OCI-LY3 (cell line): ENCODE measurements at regions not wholly inside any gene's neighbourhood (a gene's known extent, or its start where the extent isn't known, plus 50 kb on each side); places are given as distances from the start of the nearest gene placed in this dataset.

Experiments
- H2AFZ ChIP-seq: fragments of 200-600, 300-600 bp; shearing (Covaris generic); 2 replicates; pipeline ENCODE4 v1.6.0; 2014; ENCODE audit warnings: antibody characterized with exemption, low read depth, low read length
- H3K27ac ChIP-seq: fragments of 200-600, 300-600 bp; sonication (generic); 2 replicates; pipeline ENCODE4 v1.5.1; 2014; ENCODE audit warnings: mild to moderate bottlenecking, low read length, moderate library complexity, mixed read lengths
- H3K27me3 ChIP-seq: fragments of 200-600, 300-600 bp; sonication (generic); 2 replicates; pipeline ENCODE4 v1.6.1; 2014; ENCODE audit warnings: low read depth, low read length, mixed read lengths
- H3K36me3 ChIP-seq: fragments of 200-600, 300-600 bp; sonication (generic); replicated peaks from 2 replicates; pipeline ENCODE3; 2014; ENCODE audit warnings: low read depth, low read length, mixed read lengths
- H3K4me1 ChIP-seq: fragments of 300-600, 200-600 bp; sonication (generic); 2 replicates; pipeline ENCODE4 v1.6.1; 2014; ENCODE audit warnings: low read length, mixed read lengths
- H3K4me2 ChIP-seq: fragments of 200-600, 300-600 bp; sonication (generic); 2 replicates; pipeline ENCODE4 v1.6.1; 2014; ENCODE audit warnings: low read length, mixed read lengths
- H3K4me3 ChIP-seq: fragments of 300-600, 200-600 bp; sonication (generic); 2 replicates; pipeline ENCODE4 v1.5.1; 2014; ENCODE audit warnings: antibody characterized with exemption, mild to moderate bottlenecking, low read length, moderate library complexity
- H3K79me2 ChIP-seq: fragments of 300-600, 200-600 bp; shearing (Covaris generic); 2 replicates; pipeline ENCODE4 v1.6.1; 2014; ENCODE audit warnings: mild to moderate bottlenecking, low read length, mixed read lengths
- H3K9ac ChIP-seq: fragments of 300-600, 200-600 bp; shearing (Covaris generic); 2 replicates; pipeline ENCODE4 v1.6.0; 2014; ENCODE audit warnings: mild to moderate bottlenecking, low read length, moderate library complexity
- H3K9me3 ChIP-seq: fragments of 200-600, 300-600 bp; shearing (Covaris generic); 2 replicates; pipeline ENCODE4 v1.6.1; 2014; ENCODE audit warnings: low read length, mixed read lengths; ENCODE audit not compliant: insufficient read depth
- H4K20me1 ChIP-seq: fragments of 200-600, 300-600 bp; sonication (generic); 2 replicates; pipeline ENCODE4 v1.6.1; 2016; ENCODE audit warnings: low read length, mixed read lengths; ENCODE audit not compliant: insufficient read depth
- EZH2phosphoT487 ChIP-seq: fragments of 200-600 bp; shearing (Covaris generic); IDR thresholded peaks from 2 replicates; pipeline ENCODE4 v1.6.1; 2018; ENCODE audit warnings: antibody characterized with exemption, mixed run types, low read depth
- TF ChIP-seq, protein P1 (sequence below): fragments of 200-600, 300-600 bp; sonication (generic); IDR thresholded peaks from 2 replicates; pipeline ENCODE4 v1.5.1; 2014; ENCODE audit warnings: antibody characterized with exemption, low read length, low read depth

GRCh38 chr4:54390670-54391069 is 161.6 kb downstream of the PDGFRA start:
- Histone ChIP-seq H2AFZ (no peak overlapping the region), H3K9me3 (no peaks in the 10 kb centered on the region), H3K36me3 (no peaks in the 10 kb centered on the region), H3K4me3 (no peak overlapping the region), H4K20me1 (no peaks in the 10 kb centered on the region), H3K9ac (no peak overlapping the region), H3K27ac (no peak overlapping the region), H3K4me2 (no peak overlapping the region), H3K79me2 (no peaks in the 10 kb centered on the region), H3K4me1 (no peaks in the 10 kb centered on the region), H3K27me3 (no peaks in the 10 kb centered on the region)
- no peak for TF ChIP-seq EZH2phosphoT487
- TF ChIP-seq, protein P1, sequence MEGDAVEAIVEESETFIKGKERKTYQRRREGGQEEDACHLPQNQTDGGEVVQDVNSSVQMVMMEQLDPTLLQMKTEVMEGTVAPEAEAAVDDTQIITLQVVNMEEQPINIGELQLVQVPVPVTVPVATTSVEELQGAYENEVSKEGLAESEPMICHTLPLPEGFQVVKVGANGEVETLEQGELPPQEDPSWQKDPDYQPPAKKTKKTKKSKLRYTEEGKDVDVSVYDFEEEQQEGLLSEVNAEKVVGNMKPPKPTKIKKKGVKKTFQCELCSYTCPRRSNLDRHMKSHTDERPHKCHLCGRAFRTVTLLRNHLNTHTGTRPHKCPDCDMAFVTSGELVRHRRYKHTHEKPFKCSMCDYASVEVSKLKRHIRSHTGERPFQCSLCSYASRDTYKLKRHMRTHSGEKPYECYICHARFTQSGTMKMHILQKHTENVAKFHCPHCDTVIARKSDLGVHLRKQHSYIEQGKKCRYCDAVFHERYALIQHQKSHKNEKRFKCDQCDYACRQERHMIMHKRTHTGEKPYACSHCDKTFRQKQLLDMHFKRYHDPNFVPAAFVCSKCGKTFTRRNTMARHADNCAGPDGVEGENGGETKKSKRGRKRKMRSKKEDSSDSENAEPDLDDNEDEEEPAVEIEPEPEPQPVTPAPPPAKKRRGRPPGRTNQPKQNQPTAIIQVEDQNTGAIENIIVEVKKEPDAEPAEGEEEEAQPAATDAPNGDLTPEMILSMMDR = no peak

DNA sequence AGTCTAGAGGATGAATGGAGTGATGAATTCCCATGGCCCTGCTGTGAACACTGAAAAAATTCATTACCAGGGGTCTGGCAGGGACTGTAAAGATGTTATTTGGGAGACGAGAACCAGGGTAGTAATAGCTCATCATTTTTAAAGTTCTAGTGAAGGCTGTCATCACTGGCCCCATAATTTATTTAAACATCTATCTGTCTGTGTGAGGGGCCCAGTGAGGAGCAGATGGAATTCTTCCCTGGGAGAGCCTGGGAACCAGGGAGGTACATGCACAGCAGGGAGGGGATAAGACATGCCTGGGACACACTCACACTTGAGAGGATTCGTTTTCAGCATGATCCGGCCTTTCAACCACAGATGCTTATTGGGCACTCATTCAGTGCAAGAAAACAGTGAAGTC is 162.0 kb downstream of the PDGFRA start:
- H3K4me3 ChIP-seq = no peak overlapping the region
- TF ChIP-seq EZH2phosphoT487 = no peak
- TF ChIP-seq, protein P1 = no peak
- H3K27ac ChIP-seq = no peak overlapping the region
- no peaks in the 10 kb centered on the region for H4K20me1 ChIP-seq
- no peaks in the 10 kb centered on the region for H3K79me2 ChIP-seq
- H3K36me3 ChIP-seq = no peaks in the 10 kb centered on the region
- no peak overlapping the region for H3K4me2 ChIP-seq
- no peaks in the 10 kb centered on the region for H3K27me3 ChIP-seq
- H3K9me3 ChIP-seq = no peaks in the 10 kb centered on the region
- H2AFZ ChIP-seq = no peak overlapping the region
- no peak overlapping the region for H3K9ac ChIP-seq
- no peaks in the 10 kb centered on the region for H3K4me1 ChIP-seq

- Histone ChIP-seq H3K4me1 (no peaks in the 10 kb centered on the region), H3K4me2 (no peak overlapping the region), H2AFZ (no peak overlapping the region), H3K27me3 (no peaks in the 10 kb centered on the region), H3K27ac (no peak overlapping the region), H3K9ac (no peak overlapping the region), H3K9me3 (no peaks in the 10 kb centered on the region), H3K36me3 (no peaks in the 10 kb centered on the region), H3K4me3 (no peak overlapping the region), H3K79me2 (no peaks in the 10 kb centered on the region), H4K20me1 (no peaks in the 10 kb centered on the region)
- TF ChIP-seq, protein P1 = no peak
- no peak for TF ChIP-seq EZH2phosphoT487
These were observed 163.4 kb downstream of the PDGFRA start for GRCh38 chr4:54392479-54392878.

DNA sequence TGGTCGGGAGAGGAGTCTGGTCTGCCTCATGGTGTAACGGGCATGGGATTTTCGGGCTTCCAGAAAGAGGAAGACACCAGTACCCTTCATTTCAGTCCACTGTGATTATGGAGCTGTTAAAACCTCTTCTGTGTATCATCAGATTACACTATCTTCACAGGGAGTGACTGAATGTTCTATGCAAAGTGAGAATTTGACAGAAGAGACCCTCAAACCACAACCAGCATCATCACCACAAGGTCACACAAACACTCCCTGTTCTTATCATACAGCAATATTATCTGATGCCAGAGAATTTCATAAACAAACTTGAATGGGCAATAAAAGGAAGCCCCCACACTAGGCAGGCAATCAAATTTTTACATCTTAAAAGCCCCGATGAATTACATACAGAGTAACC is 164.2 kb downstream of the PDGFRA start:
- Histone ChIP-seq H3K27ac (no peak overlapping the region), H3K79me2 (no peaks in the 10 kb centered on the region), H2AFZ (no peak overlapping the region), H3K27me3 (no peaks in the 10 kb centered on the region), H4K20me1 (no peaks in the 10 kb centered on the region), H3K4me1 (no peaks in the 10 kb centered on the region), H3K36me3 (no peaks in the 10 kb centered on the region), H3K4me3 (no peak overlapping the region), H3K9me3 (no peaks in the 10 kb centered on the region), H3K9ac (no peak overlapping the region), H3K4me2 (no peak overlapping the region)
- TF ChIP-seq EZH2phosphoT487 = no peak
- TF ChIP-seq, protein P1 = no peak
